ENCODE measurements at regions not wholly inside any gene's neighbourhood (a gene's known extent, or its start where the extent isn't known, plus 50 kb on each side); places are given as distances from the start of the nearest gene placed in this dataset.
"Not testable (repeated sequence)": the region's sequence is repeated elsewhere in the genome, so short reads cannot be mapped to it uniquely, and the experiment has no call there.

DNA sequence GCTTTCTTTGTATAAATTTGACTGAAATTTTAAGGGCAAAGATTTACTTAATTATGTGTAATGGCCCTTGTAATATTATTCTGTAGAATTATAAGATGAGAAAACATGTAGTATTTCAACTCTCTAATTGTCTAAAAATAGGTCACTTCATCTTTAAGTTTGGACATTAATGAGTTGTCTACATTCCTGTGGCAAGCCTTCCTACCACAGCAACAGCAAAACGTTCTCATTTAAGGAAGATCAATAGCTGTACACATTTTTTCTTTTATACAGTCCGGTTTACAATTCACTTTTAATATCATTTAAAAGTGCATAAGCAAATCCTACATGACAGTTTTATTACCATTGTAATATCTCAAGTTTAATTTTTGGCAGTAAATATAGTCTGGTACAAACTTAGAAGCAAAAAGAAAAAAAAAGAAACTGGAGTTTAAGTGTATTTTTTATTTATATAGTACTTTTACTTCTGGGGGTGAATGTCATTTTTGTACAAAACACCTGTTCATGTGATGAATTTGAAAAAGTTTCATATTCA is 501.8 kb downstream of the ZPLD1 start:
- DNase-seq (no peak), ATAC-seq (no peak)
- Histone ChIP-seq H3K27ac (no peak overlapping the region), H3K27me3 (ENCODE audit: insufficient read depth in 3 of 3, low read length in 2 of 3) (no peaks in the 10 kb centered on the region), H3K36me3 (ENCODE audit: insufficient read depth in 1 of 2, low read depth in 1 of 2) (no peaks in the 10 kb centered on the region), H3K4me1 (no peaks in the 10 kb centered on the region), H3K4me3 (no peak overlapping the region), H3K9me3 (no peaks in the 10 kb centered on the region)
- no peak for TF ChIP-seq CTCF (IDR thresholded peaks at IDR 0.05)
- WGBS, 3 donors, result 7 to 20% (median 10%) methylated on average over 2 of the region's 2 CpGs
- intact Hi-C loops (cut with DNase I), result no loop called here

DNA sequence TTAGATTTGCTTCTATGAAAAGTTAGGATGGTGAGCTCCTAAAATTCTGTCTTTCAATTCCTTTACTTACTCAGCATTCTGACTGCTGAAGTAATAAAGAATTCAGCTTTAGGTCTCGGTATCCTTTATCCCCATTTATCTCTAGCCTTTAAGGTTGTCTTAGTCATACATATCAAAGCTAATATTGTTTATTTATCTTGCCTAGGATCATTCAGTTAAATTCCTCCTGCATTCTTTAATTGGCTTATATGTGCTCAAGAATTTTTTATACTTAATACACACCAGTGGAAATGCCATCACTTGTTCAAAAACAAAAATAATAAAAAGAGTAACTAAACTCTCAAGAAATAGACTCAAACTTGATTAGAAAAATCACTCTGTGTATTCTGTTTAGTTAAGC is 507.0 kb downstream of the ZPLD1 start:
- H3K27me3 ChIP-seq (ENCODE audit: insufficient read depth in 3 of 3, low read length in 2 of 3), result no peaks in the 10 kb centered on the region
- no peaks in the 10 kb centered on the region for H3K4me1 ChIP-seq
- WGBS, 3 donors, result 57 to 89% (median 72%) methylated on average over 1 of the region's 1 CpG
- no peak for TF ChIP-seq CTCF (IDR thresholded peaks at IDR 0.05)
- H3K4me3 ChIP-seq, result no peak overlapping the region
- ATAC-seq (no peak), DNase-seq (no peak)
- no peaks in the 10 kb centered on the region for H3K9me3 ChIP-seq
- intact Hi-C loops (cut with DNase I), result no loop called here
- H3K36me3 ChIP-seq (ENCODE audit: insufficient read depth in 1 of 2, low read depth in 1 of 2), result no peaks in the 10 kb centered on the region
- H3K27ac ChIP-seq, result no peak overlapping the region

- intact Hi-C loops (cut with DNase I); H3K27ac ChIP-seq; H3K36me3 ChIP-seq (ENCODE audit: insufficient read depth in 1 of 2, low read depth in 1 of 2); H3K4me1 ChIP-seq; H3K9me3 ChIP-seq; DNase-seq; H3K27me3 ChIP-seq (ENCODE audit: insufficient read depth in 3 of 3, low read length in 2 of 3); H3K4me3 ChIP-seq; ATAC-seq: not testable (repeated sequence)
- 95 to 98% (median 96%) methylated on average over 10 of the region's 10 CpGs for WGBS, 3 donors
These were observed 511.6 kb downstream of the ZPLD1 start for GRCh38 chr3:102946445-102946844.

- Histone ChIP-seq H3K9me3 (no peaks in the 10 kb centered on the region), H3K4me3 (no peak overlapping the region), H3K36me3 (ENCODE audit: insufficient read depth in 1 of 2, low read depth in 1 of 2) (no peaks in the 10 kb centered on the region), H3K27ac (no peak overlapping the region), H3K27me3 (ENCODE audit: insufficient read depth in 3 of 3, low read length in 2 of 3) (no peaks in the 10 kb centered on the region), H3K4me1 (no peaks in the 10 kb centered on the region)
- DNase-seq (no peak), ATAC-seq (no peak)
- intact Hi-C loops (cut with DNase I), result no loop called here
- no peak for TF ChIP-seq CTCF (IDR thresholded peaks at IDR 0.05)
These were observed 537.5 kb downstream of the ZPLD1 start for GRCh38 chr3:102972350-102972749.

GRCh38 chr3:102974333-102974732 is 539.5 kb downstream of the ZPLD1 start:
- ATAC-seq, result no peak
- intact Hi-C loops (cut with DNase I), result no loop called here
- 70 to 82% (median 75%) methylated on average over 2 of the region's 2 CpGs for WGBS, 3 donors
- Histone ChIP-seq H3K27me3 (ENCODE audit: insufficient read depth in 3 of 3, low read length in 2 of 3) (no peaks in the 10 kb centered on the region), H3K4me1 (no peaks in the 10 kb centered on the region), H3K27ac (no peak overlapping the region), H3K36me3 (ENCODE audit: insufficient read depth in 1 of 2, low read depth in 1 of 2) (no peaks in the 10 kb centered on the region), H3K9me3 (no peaks in the 10 kb centered on the region), H3K4me3 (no peak overlapping the region)
- no peak for DNase-seq
- TF ChIP-seq CTCF (IDR thresholded peaks at IDR 0.05), result no peak

Measured in psoas muscle (tissue), 7 donors.